ENCODE measurements at regions not wholly inside any gene's neighbourhood (a gene's known extent, or its start where the extent isn't known, plus 50 kb on each side); places are given as distances from the start of the nearest gene placed in this dataset.
"Not testable (repeated sequence)": the region's sequence is repeated elsewhere in the genome, so short reads cannot be mapped to it uniquely, and the experiment has no call there.

DNA sequence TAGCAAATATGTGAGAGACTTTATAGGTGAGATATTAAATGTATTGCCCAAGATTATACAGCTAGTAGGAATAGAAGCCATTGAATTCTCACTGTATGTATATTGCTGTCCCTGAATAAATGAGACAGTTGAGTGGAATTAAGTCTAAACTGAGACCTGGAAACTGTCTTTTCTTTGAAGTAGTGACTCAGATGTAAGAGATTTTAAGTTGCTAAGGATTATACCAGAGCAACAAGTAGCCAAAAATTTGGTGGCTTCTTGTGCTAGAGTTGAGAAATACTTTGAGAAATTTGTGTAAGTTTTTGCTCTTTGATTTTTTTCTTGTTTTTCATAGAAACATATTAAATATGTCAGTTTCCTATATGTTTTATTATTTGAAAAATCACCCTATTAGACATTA lies 58.7 kb downstream of the TANC2 start:
- Histone ChIP-seq H3T11ph (ENCODE audit: low read length) (no peak overlapping the region), H3K4me1 (ENCODE audit: insufficient read depth, low read length) (no peaks in the 10 kb centered on the region), H3K14ac (ENCODE audit: insufficient read depth, low read length) (no peak overlapping the region), H3K4ac (ENCODE audit: low read depth, low read length) (no peak overlapping the region), H2BK15ac (ENCODE audit: low read depth, low read length) (no peak overlapping the region), H3K18ac (ENCODE audit: insufficient read length, low read depth, low read length) (no peak overlapping the region), H2BK120ac (ENCODE audit: low read depth, low read length, poor library complexity, severe bottlenecking) (no peak overlapping the region), H4K8ac (replicated peaks; ENCODE audit: insufficient read length, low read depth, low read length) (no peak overlapping the region), H4K20me1 (ENCODE audit: control insufficient read depth, insufficient read depth, insufficient read length) (no peaks in the 10 kb centered on the region), H4K5ac (ENCODE audit: insufficient read length, low read depth, low read length) (no peak overlapping the region), H2BK20ac (ENCODE audit: low read depth, low read length, poor library complexity, severe bottlenecking) (no peak overlapping the region), H3K56ac (ENCODE audit: insufficient read length, low read depth, low read length) (no peak overlapping the region), H2AK5ac (ENCODE audit: insufficient read length, low read length) (no peak overlapping the region), H3K9me3 (ENCODE audit: control insufficient read depth, low read depth, low read length) (peaks cover 5% of the 10 kb centered on the region), H3K23ac (ENCODE audit: insufficient read length, low read depth, low read length) (no peak overlapping the region), H4K91ac (ENCODE audit: insufficient read length, low read depth, low read length) (no peak overlapping the region), H2AFZ (ENCODE audit: low read length) (no peak overlapping the region), H3K27ac (ENCODE audit: insufficient read length, low read depth, low read length) (no peak overlapping the region), H3K79me2 (ENCODE audit: insufficient read depth, low read length) (no peaks in the 10 kb centered on the region), H3K27me3 (ENCODE audit: insufficient read depth, low read length) (no peaks in the 10 kb centered on the region), H3K9ac (ENCODE audit: extremely low read depth, insufficient read length, low read length) (no peak overlapping the region), H2BK12ac (ENCODE audit: insufficient read length, low read depth, low read length) (no peak overlapping the region), H3K79me1 (ENCODE audit: insufficient read depth, low read depth, low read length, poor library complexity, severe bottlenecking) (no peaks in the 10 kb centered on the region), H3K4me2 (ENCODE audit: insufficient read depth, insufficient read length, low read length) (no peak overlapping the region), H3K23me2 (ENCODE audit: insufficient read length, low read depth, low read length, poor library complexity, severe bottlenecking) (no peaks in the 10 kb centered on the region), H2BK5ac (ENCODE audit: insufficient read length, low read length) (no peak overlapping the region)
- Mint-ChIP-seq H3K9me3 (peaks cover 13 to 16% of the 10 kb centered on the region in 2 experiments), H3K4me3 (no peak overlapping the region), H3K27me3 (ENCODE audit: low read depth) (no peaks in the 10 kb centered on the region), H3K4me1 (no peaks in the 10 kb centered on the region), H3K27ac (no peak overlapping the region), H3K36me3 (ENCODE audit: insufficient read depth in 1 of 3, low read depth in 3 of 3) (peaks cover 2 to 16% (median 7%) of the 10 kb centered on the region in 3 experiments; a peak in 5 of 7 replicates)
- no peak for DNase-seq
- TF ChIP-seq, protein P1, sequence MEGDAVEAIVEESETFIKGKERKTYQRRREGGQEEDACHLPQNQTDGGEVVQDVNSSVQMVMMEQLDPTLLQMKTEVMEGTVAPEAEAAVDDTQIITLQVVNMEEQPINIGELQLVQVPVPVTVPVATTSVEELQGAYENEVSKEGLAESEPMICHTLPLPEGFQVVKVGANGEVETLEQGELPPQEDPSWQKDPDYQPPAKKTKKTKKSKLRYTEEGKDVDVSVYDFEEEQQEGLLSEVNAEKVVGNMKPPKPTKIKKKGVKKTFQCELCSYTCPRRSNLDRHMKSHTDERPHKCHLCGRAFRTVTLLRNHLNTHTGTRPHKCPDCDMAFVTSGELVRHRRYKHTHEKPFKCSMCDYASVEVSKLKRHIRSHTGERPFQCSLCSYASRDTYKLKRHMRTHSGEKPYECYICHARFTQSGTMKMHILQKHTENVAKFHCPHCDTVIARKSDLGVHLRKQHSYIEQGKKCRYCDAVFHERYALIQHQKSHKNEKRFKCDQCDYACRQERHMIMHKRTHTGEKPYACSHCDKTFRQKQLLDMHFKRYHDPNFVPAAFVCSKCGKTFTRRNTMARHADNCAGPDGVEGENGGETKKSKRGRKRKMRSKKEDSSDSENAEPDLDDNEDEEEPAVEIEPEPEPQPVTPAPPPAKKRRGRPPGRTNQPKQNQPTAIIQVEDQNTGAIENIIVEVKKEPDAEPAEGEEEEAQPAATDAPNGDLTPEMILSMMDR (conservative IDR thresholded peaks at IDR 0.05): no peak

- not testable (repeated sequence) for H3K56ac ChIP-seq (ENCODE audit: insufficient read length, low read depth, low read length); H3K27ac ChIP-seq (ENCODE audit: insufficient read length, low read depth, low read length); H3K4me3 Mint-ChIP-seq; H4K5ac ChIP-seq (ENCODE audit: insufficient read length, low read depth, low read length); H2BK20ac ChIP-seq (ENCODE audit: low read depth, low read length, poor library complexity, severe bottlenecking); H3K9ac ChIP-seq (ENCODE audit: extremely low read depth, insufficient read length, low read length); H3K79me1 ChIP-seq (ENCODE audit: insufficient read depth, low read depth, low read length, poor library complexity, severe bottlenecking); H3K27me3 Mint-ChIP-seq (ENCODE audit: low read depth); H3K27me3 ChIP-seq (ENCODE audit: insufficient read depth, low read length); H4K20me1 ChIP-seq (ENCODE audit: control insufficient read depth, insufficient read depth, insufficient read length); H3K79me2 ChIP-seq (ENCODE audit: insufficient read depth, low read length); H2BK12ac ChIP-seq (ENCODE audit: insufficient read length, low read depth, low read length); H3T11ph ChIP-seq (ENCODE audit: low read length); H3K23ac ChIP-seq (ENCODE audit: insufficient read length, low read depth, low read length); H3K4me2 ChIP-seq (ENCODE audit: insufficient read depth, insufficient read length, low read length); H4K8ac ChIP-seq (replicated peaks; ENCODE audit: insufficient read length, low read depth, low read length); H2BK120ac ChIP-seq (ENCODE audit: low read depth, low read length, poor library complexity, severe bottlenecking); H3K23me2 ChIP-seq (ENCODE audit: insufficient read length, low read depth, low read length, poor library complexity, severe bottlenecking); H3K14ac ChIP-seq (ENCODE audit: insufficient read depth, low read length); H2BK5ac ChIP-seq (ENCODE audit: insufficient read length, low read length); H2AK5ac ChIP-seq (ENCODE audit: insufficient read length, low read length); H3K9me3 ChIP-seq (ENCODE audit: control insufficient read depth, low read depth, low read length); H3K4me1 Mint-ChIP-seq; H3K27ac Mint-ChIP-seq; DNase-seq; H3K4me1 ChIP-seq (ENCODE audit: insufficient read depth, low read length); H2BK15ac ChIP-seq (ENCODE audit: low read depth, low read length); H3K4ac ChIP-seq (ENCODE audit: low read depth, low read length); H3K18ac ChIP-seq (ENCODE audit: insufficient read length, low read depth, low read length); H4K91ac ChIP-seq (ENCODE audit: insufficient read length, low read depth, low read length); H2AFZ ChIP-seq (ENCODE audit: low read length)
- Mint-ChIP-seq H3K9me3 (peaks cover 10 to 14% of the 10 kb centered on the region in 2 experiments), H3K36me3 (ENCODE audit: insufficient read depth in 1 of 3, low read depth in 3 of 3) (peaks cover under 1 to 14% (median 7%) of the 10 kb centered on the region in 3 experiments; a peak in 5 of 7 replicates)
- no CpG with 5 or more reads among the region's 4 CpGs for WGBS (ENCODE audit: extremely low coverage, insufficient read length, low lambda C conversion rate)
Observed at GRCh38 chr17:63025637-63026036, 59.6 kb downstream of the TANC2 start.
